Bronchial epithelial cell (primary cell): ENCODE measurements at regions not wholly inside any gene's neighbourhood (a gene's known extent, or its start where the extent isn't known, plus 50 kb on each side); places are given as distances from the start of the nearest gene placed in this dataset.
A peak's percentile ranks its signal among the peaks of the same experiment; 100 is the strongest.

Experiments
- DNase-seq: peaks from one replicate; pipeline ENCODE4 v3.0.0-alpha.2; 2010; ENCODE audit warnings: low read depth
- FAIRE-seq: peaks from 2 replicates; lab custom pipeline; 2011; peaks lifted over from hg19 to GRCh38; lab: Jason Lieb, UNC
- H3K27me3 ChIP-seq: 2 replicates; pipeline ENCODE4 v1.5.1; 2011; ENCODE audit warnings: low read length; ENCODE audit not compliant: control insufficient read depth, insufficient read depth
- H3K36me3 ChIP-seq: 2 replicates; pipeline ENCODE4 v1.5.1; 2011; ENCODE audit warnings: low read length; ENCODE audit not compliant: control insufficient read depth, insufficient read depth
- H3K4me3 ChIP-seq: 2 replicates; pipeline ENCODE4 v1.5.1; 2011; ENCODE audit warnings: mild to moderate bottlenecking, low read depth, low read length, control low read depth
- TF ChIP-seq, protein P1 (sequence below): IDR thresholded peaks from 2 replicates; pipeline ENCODE4 v1.5.1; 2011; ENCODE audit warnings: mild to moderate bottlenecking, moderate library complexity, low read length, control low read depth, inconsistent platforms; ENCODE audit not compliant: insufficient read depth, severe bottlenecking

DNA sequence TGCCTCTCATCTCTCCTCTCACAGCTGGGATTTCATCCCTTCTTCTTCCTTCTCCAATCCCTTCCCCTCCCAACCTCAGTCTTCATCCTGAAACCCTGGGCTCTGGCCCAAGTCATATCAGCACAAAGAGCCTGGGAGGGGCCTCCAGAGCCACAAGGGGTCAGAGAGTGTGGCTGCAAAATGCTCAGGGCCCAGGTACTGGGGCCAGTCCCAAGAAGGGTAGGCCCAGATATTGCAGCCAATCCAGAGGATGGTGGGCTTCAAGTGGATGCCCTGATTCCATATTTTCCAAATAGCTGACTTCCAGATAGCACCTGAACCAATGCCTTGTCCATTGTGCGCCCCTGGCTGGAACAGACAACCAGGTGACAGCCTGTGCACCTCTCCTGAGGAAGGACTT is 193.9 kb downstream of the MED10 start:
- TF ChIP-seq, protein P1, sequence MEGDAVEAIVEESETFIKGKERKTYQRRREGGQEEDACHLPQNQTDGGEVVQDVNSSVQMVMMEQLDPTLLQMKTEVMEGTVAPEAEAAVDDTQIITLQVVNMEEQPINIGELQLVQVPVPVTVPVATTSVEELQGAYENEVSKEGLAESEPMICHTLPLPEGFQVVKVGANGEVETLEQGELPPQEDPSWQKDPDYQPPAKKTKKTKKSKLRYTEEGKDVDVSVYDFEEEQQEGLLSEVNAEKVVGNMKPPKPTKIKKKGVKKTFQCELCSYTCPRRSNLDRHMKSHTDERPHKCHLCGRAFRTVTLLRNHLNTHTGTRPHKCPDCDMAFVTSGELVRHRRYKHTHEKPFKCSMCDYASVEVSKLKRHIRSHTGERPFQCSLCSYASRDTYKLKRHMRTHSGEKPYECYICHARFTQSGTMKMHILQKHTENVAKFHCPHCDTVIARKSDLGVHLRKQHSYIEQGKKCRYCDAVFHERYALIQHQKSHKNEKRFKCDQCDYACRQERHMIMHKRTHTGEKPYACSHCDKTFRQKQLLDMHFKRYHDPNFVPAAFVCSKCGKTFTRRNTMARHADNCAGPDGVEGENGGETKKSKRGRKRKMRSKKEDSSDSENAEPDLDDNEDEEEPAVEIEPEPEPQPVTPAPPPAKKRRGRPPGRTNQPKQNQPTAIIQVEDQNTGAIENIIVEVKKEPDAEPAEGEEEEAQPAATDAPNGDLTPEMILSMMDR = no peak

DNA sequence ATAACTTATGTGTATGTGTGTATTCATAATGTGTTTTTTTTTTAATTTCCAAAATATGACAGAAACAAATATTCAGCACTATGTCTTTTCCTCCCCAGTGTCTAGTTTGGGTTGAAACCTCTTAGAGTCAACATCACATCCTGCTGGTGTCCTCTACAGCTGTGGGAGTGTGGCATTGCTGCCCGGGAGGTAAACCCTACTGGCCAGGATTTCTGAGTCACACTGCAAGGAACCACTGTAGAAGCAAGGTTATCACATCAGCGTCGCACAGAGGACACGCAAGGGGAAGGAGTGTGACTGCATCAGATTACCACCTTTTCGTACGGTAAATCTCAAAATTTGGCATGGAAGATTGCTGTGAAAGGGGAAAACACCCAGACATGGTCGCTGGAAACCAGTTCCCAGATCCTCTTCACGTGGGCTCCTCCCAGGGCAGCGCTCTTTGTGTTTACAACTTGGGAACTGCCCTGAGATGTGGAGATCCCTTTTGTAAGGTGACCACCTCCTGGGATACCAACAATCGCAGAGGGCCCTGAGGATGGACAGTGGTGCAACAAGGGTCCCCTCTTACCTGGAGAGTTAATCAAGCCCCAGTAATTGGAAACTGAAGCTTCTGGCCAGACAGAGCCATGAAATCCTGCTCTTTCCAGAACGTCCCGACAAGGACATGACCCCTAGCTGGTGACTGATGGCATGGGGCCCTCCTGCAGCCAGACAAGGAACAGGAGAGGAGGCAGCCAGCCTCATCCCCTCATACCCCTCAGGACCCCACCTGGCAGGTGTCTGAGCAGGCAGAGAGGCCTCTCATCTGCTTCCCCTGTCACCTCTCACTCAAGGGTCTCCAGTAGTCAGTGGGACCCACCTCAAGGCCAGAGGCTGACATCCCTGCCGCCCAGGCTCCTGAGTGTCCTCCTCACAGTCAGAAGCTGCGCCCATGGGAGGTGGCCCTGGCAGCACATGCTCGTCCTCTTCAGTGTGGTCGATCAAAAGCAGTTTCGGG is 194.7 kb downstream of the MED10 start:
- FAIRE-seq (no peak), DNase-seq (no peak)
- Histone ChIP-seq H3K36me3 (no peaks in the 10 kb centered on the region), H3K4me3 (no peak overlapping the region), H3K27me3 (peaks cover 1% of the 10 kb centered on the region)
- TF ChIP-seq, protein P1 = no peak

More for the DNA sequence above, 193.9 kb downstream of the MED10 start:
- Histone ChIP-seq H3K27me3 (peaks cover 1% of the 10 kb centered on the region), H3K36me3 (no peaks in the 10 kb centered on the region), H3K4me3 (no peak overlapping the region)
- DNase-seq (no peak), FAIRE-seq (no peak)

DNA sequence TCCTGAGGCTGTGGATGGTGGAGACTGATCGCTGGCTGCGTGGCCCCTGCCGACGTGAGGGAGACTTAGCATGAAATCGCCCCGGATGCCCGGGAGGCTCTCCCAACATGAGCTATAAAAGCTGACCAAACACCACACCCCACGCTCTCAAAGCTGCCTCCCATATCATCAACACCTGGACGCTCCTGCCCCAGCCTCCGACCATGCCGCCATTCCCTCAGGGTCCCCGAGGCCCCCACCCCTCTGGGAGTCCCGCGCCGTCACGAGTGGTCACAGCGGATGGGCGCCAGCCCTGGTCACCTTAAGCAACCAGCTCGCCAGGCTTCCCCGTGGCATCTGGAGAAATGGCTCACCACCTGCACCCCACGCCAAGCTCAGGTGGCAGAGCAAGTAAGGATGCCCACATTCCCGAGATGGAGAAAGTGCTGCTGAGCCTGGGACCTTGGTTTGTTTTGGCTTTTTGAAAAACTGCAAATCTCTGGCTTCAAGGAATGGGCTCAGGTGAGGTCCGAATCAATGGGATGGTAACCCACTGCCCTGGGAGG is 196.0 kb downstream of the MED10 start:
- H3K27me3 ChIP-seq = peaks cover 1% of the 10 kb centered on the region
- DNase-seq (no peak), FAIRE-seq (no peak)
- TF ChIP-seq, protein P1 = no peak
- H3K4me3 ChIP-seq = no peak overlapping the region
- H3K36me3 ChIP-seq = no peaks in the 10 kb centered on the region

DNA sequence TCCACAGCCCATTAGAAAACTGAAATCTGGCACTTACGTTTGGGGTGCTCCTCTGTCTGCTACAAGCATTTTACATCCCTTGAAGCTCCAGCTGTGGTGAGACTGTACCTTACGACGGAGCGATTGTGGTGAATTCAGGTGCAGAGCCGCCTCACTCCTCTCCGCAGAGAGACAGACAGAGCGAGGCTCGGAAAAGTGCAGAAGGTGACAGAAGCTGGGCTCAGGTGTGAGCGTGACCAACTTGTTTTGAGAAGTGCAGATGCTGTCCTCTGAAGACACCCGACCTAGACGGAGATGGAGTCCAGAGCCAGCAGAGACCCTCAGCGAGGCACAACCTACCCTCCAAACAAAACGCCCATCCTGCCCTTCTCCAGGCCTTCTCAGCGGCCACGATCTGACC is 196.5 kb downstream of the MED10 start:
- Histone ChIP-seq H3K27me3 (peaks cover 1% of the 10 kb centered on the region), H3K4me3 (no peak overlapping the region), H3K36me3 (no peaks in the 10 kb centered on the region)
- TF ChIP-seq, protein P1 = no peak
- no peak for FAIRE-seq
- DNase-seq = no peak

DNA sequence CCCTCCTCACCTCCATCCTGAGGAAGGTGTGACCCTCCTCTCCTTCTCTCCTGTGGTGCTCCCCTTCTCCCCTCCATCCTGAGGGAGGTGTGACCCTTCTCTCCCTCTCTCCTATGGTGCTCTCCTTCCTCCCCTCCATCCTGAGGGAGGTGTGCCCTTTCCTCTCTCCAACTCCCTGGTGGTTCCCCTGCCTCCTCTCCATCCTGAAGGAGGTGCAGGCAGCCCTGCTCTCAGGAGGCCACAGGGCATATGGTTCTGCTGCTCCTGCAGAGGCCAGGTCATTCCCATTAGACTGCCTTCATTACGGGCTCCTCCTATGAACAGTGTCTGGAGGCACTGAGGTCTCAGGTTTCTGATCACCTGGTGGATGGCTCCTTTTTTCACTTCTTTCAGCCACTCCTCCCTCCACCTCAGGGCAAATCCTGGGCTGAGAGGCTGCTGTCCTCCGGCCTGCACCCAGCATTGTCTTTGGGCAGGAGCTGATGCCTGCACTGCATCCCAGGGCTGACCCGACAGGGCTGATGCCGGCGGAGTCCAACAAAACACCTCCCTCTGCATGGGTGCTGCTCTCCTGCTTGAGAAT is 197.1 kb downstream of the MED10 start:
- DNase-seq = no peak
- peak; percentile 23 for FAIRE-seq

More for the DNA sequence above, 197.1 kb downstream of the MED10 start:
- Histone ChIP-seq H3K4me3 (no peak overlapping the region), H3K27me3 (peaks cover 1% of the 10 kb centered on the region), H3K36me3 (no peaks in the 10 kb centered on the region)
- TF ChIP-seq, protein P1 = no peak
